ENCODE measurements at regions not wholly inside any gene's neighbourhood (a gene's known extent, or its start where the extent isn't known, plus 50 kb on each side); places are given as distances from the start of the nearest gene placed in this dataset.
A peak's percentile ranks its signal among the peaks of the same experiment; 100 is the strongest.

DNA sequence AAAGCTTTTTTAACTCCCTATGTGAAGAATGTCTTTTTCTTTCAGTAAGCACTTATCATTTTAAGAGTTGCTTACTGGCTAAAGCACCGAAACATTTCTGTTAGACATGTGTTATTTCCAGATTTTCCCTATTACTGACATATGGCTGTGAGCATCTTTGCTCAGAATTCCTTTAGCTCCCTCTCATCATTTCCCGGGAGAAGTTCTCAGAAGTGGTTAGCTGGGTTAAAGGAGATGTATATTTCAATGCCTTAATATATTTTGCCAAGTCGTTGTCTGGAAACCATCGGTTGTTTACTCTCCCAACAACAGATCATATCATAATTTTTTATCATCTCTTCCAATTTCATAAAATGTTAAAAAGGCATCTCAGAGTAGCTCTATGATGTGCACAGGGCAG is 396.5 kb downstream of the OCA2 start:
- peak; percentile 69 for DNase-seq

DNA sequence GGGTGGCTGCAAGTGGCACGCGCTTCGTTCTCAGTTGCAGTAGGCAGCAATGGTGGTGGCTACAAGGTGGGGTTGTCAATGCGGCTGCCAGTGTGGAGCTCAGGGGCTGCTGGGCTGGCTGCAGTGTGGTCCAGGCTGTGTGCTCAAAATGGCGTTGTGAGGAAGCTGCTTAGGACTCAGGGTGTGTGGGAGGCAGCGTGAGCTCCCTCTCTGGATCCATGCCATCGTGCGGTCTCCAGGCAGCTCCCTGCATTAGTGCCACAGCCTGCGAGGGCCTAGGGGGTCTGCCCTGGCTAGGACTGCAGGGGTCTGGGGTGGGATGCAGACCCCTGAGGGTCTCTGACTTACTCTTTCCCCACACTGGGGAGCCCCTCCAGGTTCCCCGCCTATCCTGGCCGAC is 397.2 kb downstream of the OCA2 start:
- DNase-seq = peak; percentile 36

DNA sequence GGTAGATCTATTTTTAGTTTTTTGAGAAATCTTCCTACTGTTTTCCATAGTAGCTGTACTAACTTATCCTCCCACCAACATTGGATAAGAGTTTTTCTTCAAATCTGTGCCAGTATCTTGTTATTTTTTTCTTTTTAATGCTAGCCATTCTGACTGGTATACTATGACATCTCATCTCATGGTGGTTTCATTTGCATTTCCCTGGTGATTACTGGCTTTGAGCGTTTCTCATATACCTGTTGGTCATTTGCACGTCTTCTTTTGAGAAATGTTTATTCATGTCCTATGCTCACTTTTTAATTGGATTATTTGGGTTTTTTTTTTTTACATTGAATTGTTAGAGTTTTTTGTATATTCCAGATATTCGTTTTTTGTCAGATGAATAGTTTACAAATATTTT is 398.1 kb downstream of the OCA2 start:
- no peak for DNase-seq

DNA sequence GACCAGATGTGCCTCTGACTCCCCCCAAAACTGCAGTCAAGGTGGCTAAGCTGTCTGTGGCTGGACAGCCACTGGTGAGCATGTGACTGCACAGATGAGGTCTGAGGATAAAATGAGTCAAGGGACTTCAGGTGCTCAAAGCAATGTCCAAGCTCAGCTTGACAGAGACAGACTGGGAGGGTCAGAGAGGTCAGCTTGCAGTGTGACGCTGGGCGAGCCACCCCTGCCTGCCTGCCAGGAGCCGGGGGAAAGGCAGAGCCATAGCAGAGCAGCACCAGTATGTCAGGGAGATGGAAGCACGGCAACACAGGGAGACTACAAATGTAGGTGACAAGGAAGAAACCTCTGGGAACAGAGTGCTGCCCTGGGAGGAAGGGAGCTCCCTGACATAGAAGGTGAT is 399.4 kb downstream of the OCA2 start:
- DNase-seq = no peak

DNA sequence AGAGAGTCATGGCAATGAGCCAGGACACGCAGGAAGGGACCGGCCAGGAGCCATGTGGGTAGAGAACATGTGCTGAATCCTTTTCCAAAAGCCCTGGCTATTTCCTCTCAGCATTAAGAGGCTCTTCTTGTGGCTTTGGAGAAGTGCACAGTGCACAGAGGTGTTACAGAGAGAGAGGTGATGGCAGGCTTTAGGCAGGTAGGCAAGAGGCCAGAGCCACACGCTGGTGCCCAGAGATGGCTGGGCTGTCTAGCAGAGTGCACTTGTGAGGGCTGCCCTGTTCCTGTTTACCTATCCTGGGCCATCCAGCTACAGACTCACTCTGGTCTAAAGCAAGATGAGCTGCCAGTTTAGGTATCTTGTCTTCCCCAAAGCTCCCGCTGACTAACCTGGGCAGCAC is 402.6 kb downstream of the OCA2 start:
- no peak for DNase-seq

DNA sequence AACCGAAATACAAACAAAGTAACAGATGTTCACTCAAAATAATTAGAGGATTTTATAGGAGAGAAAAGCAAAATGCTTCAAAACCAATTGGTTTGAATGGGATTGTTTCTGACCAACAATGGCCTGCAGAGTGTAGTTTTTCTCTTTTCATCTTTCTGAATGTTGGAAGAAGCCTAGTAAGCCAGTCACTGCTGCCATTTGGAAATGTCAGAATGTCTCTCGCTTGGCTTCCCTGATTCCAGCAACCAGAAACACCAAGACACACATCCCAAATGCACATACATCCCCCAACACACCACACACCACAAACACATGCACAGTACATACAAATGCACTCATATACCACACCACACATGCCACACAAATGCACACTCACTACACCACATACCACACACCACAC is 403.4 kb downstream of the OCA2 start:
- DNase-seq = no peak

DNA sequence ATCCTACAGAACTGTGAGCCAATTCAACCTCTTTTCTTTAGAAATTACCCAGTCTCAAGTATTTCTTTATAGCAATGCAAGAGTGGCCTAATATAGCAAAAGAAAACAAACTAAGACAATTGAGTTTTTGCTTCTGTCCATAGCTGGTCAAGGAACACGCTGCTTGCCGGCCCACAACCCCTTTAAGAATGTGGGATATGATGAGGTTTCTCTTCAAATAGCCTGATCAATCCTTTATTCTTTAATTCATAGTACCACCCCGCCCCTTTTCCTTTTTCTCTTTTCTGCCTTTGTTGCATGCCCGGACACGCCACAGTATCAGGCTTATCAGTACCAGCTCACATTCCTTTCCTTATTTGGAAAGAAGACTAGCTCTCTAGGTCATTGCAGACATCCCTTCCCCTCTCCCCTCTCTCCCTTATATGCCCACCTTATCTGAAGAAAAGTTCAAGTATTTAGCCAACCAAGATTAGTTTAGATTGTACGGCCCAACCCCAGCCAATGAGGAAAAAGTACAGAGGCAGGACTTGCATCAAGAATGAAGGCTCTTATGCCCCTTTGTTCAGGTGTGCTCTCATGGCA is 404.5 kb downstream of the OCA2 start:
- DNase-seq = no peak

DNA sequence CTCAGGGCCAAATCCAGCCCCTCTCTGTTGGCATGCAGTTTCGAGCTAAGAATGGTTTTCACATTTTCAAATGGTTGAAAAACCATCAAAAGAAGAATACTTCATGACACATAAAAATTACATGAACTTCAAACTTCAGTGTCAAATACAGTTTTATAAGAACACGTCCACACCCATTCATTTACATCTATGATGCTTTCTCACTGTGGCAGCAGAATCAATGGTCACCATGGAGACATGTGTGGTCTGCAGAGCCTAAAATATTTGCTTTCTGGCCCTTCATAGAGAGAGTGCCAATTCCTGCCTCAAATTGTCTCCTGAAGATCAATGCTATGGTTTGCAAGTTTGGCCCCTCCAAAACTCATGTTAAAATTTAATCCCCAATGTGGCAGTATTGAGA is 405.8 kb downstream of the OCA2 start:
- DNase-seq = no peak

DNA sequence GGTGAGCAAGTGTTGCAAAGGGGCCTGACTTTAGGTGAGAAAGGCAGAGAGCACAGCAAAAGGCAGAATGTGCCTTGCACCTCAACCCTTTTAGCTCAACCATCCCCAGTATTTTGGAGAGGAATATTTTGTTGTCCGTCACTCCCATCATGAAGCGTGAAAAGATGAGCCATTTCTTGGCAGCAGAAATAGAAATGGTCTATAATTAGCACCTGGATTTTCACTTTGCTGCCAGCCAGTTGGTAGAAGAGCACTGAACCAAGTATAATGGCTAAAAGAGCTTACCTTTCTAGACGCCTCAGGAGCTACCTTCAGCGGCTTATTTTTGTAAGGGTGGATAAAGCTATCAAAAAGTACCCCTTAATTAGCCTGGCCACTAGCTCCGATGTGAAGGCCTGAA is 406.7 kb downstream of the OCA2 start:
- DNase-seq = no peak

DNA sequence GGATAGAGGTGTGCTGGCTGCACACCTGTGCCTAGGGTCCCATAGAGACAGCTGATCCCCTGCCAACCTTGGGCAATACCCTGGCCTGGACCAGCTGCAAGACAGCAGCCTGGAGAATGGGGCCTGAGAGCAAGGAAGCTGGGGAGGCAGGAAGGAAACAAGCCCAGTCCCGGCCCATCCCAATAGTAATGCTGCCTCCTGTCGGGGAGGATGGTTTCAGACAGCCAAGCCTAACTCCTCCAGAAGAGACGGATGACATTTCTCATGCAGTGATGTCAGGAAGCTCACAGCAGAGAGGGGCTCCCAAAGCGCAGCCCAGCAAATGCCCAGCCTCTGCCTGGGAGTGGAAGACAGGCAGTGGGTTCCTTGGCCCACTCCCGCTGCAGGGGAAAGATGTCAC is 408.8 kb downstream of the OCA2 start:
- no peak for DNase-seq

DNA sequence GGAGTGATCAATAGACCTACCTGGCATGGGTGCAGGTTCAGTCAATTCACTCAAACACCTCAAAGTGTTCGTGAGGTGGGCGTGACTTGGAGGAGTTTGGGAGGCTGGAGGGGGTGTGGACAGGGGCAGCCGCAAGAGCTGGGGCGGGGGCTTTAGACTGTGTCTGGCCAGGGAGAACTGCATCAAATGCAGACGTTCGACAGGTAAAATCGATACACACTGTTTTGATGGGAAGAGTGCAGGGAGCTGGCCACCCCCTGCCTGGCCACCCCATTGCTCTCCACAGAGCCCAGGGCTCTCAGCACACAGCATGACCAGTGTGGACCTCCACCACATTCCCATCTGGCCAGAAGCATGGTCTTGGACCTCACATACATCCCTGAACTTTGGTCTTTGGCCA is 412.1 kb downstream of the OCA2 start:
- DNase-seq = no peak

DNA sequence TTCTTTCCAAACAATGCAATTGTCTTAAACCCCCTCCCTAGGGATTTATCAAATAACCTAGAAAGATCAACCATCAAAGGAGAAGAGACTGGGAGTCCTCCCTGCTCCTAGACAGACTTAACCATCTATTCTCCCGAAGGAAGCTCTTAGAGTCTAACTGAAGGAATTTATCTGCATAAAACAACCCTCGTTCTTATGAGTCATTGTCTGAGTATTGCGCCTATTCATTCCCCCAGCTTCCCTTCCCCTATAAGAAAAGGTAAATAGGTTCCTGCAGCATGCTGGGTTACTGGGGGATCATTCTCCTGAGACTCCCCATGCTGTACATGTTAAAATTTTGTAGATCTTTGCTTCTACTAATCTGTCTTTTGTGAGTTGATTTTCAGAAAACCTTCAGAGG is 412.7 kb downstream of the OCA2 start:
- DNase-seq = peak; percentile 77

DNA sequence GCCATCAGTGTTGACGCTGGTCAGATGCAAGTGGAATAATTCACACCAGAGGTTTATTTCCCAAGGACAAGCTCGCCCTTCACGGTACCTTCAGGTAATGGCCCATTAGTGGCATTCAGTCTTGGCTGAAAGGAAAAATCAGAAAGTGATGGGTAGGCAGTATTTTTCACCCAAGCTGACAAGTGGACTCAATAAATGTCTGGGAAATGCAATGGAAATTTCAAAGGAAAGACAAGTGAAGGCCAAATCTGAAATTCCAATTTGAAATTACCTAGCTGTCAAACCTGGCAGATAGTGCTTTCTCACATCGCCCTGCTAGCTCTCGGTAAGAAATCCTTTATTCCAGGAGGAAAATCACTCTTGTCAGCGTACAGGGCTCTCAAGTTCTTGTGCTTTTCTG is 413.5 kb downstream of the OCA2 start:
- DNase-seq = no peak

DNA sequence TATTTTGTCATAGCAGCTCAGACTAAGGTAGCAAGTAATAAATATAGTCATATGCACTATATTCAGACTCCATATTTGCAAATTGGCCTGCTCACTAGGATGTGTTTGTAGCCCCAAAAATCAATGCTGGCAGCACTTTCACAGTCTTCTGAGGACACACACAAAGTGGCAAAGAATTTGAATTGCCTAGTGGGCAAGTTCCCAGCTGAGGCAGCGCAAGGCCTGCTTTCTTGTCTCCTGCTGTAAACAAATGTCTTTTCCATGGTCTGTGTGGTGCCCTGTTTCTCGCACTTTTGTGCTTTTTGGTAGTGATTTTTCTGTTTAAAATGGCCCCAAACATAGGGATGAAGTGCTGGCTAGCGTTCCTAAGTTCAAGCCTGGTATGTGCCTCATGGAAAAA is 416.0 kb downstream of the OCA2 start:
- no peak for DNase-seq

DNA sequence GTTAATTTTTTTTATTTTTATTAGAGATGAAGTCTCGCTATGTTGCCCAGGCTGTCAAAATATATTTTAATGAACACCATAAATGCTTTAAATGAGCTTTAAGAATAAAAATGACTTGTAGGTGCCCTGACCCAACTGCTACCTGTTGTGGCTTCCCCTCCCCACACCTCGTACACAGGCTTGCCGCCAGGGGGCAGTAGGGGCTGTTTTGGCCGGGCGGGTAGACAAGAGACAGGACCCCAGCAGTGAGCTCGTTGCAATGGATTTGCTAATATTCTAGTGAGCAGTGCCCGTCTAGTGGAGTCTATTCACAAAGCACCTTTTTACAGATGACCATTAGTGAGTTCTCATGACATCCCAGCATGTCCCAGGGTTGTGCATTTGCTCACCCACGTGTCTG is 418.1 kb downstream of the OCA2 start:
- DNase-seq = no peak

DNA sequence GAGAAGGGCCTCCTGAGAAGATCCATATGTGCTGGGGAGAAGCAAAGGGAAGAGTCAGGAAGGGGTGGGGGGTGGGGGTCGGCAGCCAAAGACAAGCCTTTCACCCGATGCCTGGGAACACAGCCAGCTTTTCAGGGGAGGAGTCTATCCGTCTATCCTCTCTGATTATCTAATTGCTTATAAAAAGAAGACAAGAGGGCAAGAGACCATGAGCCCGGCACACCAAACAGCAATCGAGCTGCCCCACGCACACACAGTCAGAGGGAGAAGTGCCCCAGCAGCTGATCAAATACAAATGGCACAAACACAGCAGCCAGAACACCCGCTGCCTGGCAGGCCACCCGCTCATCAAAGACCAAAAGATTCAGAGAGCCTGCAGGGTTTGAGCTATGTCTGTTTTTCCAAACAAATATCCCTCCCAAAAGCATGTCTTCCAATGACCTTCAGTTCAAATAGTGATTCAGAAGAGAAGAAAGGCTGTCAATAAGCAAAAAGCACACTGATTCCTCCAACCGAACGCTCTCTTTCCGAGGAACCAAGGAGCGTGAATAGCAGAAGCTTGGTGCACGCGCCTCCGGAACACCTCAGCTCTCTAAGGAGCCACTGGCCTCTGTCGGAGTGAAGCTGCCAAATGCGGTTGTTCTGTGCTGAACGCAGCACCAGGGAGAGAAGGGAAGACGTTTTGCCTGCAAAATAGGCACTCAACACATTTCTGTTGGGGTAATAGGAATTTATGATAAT is 419.2 kb downstream of the OCA2 start:
- DNase-seq = peak; percentile 65

DNA sequence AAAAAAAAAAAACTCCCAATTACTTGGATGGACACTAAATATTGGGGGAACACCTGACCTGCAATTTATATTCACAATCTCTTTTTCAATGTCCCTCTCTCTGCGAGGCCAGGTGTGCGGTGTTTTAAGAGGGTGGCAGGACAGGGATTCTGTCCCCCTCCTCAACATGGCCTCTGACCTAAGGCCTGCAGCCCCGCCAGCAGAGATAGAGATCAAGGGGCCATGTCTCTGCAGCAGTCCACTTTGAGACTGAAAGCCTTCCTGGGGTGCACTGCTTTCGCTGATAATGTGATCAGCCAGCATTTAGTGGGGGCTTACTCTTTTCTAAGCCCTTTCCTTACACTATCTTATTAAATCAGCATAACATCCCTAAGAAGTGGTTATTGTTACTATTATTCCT is 419.9 kb downstream of the OCA2 start:
- no peak for DNase-seq

DNA sequence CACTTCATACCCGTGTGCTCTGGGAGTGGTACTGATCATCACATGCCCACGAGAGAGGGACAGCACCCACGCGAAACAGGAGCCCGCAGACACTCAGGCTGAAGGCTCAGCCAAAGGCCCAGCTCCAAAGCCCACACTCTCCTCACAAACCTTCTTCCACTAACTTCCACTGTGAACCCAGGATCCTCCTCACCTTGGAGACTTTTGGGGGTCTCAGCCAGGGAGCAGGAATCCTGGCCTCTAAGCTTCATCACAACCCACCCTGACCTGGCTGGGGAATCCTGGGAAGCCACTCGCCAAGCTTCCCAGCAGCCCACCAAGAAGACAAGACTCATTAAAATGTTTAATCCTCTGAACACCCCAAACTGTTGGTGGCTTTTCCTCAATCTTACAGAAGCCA is 421.2 kb downstream of the OCA2 start:
- DNase-seq = no peak

DNA sequence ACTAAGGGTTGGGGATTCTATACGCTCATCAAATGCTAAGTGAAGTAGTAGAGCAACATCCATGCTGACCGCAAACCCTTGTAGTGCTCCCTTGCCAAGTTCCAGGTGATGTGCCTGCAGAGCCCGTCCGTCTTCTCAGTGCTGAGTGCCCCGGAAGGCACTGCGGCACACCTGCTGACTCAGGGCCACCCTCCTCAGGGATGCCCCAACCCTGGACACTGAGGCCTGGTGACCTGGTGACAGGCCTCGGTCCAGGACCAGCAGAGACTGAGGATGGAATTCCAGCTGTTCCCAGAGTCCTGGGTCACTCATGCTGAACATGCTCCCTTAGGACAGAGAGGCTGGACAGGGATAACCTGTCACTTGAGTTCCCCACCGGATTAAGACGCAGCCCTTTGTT is 422.5 kb downstream of the OCA2 start:
- no peak for DNase-seq

DNA sequence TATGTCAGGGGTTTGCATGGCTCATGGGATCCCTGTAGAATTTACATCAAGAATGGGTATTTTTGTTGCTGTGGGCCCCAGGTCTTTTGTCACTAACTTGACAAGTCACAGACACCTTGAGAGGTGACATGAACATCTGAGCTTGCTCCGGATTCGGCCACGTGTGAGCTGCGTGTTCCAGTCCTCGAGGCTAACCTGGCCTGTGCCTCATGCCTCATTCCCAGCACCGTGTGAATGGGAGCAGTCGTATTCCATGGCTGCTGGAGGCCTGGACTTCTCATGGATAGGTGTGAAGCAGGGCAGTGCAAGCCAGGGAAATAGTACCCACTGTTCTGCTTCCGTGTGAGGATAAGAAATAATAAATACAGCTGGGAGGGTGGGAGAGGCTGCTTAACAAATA is 423.5 kb downstream of the OCA2 start:
- DNase-seq = no peak

DNA sequence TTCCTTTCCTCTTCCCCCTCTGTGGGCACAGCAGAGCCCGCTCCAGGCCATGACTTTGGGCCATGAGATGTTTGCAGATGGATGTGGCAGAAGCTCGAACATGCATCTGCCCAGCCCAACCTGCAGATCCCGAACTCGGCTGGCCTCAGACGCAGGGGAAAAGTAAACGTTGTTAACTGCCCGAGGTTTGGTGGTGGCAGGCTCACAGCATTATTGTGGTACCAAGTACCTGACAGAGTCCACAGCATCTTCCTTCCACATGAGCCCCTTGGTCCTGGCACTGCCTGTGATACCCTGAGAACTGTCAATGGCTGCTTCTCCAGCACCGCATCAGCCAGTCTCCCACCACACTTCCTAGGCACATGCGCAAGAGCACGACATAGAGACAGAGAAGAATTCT is 424.3 kb downstream of the OCA2 start:
- no peak for DNase-seq

DNA sequence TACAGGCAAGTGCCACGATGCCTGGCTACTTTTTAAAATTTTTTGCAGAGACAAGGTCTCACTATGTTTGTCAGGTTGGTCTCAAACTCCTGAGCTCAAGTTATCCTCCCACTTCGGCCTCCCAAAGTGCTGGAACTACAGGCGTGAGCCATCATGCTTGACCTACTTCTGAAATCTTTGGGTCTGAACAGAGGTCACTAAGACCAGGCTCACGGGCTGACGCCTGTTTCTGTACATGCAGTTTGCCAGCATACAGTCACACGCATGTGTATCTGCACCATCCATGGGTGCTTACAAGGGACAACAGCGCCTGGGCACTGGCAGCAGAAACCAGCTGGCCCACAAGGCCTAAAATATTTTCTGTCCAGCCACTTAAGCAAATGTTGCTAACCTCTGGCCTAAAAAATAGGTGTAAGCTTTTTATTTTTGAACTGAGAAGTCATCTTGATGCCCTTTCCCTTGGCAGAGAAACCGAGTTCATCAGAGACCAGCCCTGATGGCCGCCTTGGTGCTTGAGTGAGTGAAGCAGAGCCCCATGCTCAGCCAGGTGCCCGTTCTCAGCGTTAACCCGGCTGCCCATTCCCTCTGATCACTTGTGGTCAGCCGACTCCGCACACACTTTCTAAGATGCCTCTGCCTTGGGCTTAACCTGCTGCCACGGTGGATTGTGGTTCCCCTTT is 425.2 kb downstream of the OCA2 start:
- DNase-seq = no peak

DNA sequence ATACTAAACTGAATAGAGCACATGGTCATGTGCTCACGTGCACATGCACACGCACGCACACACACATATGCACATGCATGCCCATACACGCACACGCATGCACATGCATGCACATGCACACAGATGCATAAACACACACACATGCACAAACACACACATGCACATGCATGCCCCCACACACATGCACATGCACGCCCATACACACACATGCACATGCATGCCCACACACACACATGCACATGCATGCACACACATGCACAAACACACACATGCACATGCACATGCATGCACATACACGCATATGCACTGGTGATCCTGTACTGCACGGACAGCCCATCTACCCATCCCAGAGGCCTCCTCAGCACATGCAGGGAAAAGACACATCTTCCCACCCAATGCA is 426.6 kb downstream of the OCA2 start:
- no peak for DNase-seq

DNA sequence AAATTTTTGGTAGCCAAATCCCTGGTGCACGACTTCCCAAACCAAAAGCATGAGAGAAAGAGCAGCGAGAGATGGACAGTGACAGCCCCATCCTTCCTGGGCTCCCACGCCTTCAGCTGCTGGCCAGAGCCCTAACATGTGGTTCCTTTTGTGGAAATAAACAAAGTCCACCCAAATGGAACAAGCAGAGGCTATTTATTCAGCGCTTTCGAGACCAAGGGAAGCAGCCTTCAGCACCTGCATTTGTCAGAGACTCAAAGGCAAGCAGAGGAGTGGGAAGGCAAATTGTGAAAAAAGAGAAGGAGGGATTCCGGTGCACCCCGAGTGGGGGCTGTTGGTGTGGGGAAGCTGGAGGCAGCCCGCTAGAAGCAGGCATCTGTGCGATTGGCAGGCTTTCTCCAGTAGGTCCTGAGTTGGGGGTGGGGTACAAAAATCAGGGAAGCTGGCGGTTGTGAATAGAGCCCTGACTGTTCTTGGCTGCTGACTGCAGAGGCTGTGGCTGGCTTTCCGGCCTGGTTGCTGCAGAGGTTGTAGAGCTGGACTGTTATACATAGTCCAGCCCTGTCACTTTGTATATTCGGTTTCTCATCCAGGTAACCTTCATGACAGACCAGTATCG is 427.2 kb downstream of the OCA2 start:
- DNase-seq = no peak
